NCI-H1694 treated with DMSO at 0.1 percent for 48 hours (cell line): ENCODE measurements at regions not wholly inside any gene's neighbourhood (a gene's known extent, or its start where the extent isn't known, plus 50 kb on each side); places are given as distances from the start of the nearest gene placed in this dataset.
A peak's percentile ranks its signal among the peaks of the same experiment; 100 is the strongest.

Source experiments
- DNase-seq: peaks from one replicate; lab custom pipeline; 2025; lab: John Stamatoyannopoulos, UW

DNA sequence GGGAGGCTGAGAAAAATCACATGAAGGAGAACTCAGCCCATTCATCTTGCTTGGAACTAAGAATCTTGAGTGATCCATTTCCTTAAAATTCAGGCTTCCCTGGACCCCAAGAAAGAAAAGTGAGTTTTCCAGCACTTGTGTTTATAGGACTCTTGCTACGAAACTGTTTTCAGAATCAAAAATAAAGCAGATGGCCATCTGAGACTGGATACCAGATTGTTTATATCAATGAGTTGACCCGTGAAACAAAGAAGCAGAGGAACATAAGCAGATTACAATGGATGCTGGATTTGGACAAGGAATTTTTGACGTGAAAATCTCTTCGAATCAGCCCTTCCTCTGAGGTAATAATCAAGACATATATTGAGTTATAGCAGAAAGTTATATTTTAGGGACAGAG is 223.2 kb downstream of the SYK start:
- no peak for DNase-seq

- no peak for DNase-seq
Measured at GRCh38 chr9:91025856-91026255, 224.2 kb downstream of the SYK start.

GRCh38 chr9:91026266-91026665 is 224.6 kb downstream of the SYK start:
- DNase-seq, result no peak

GRCh38 chr9:91027005-91027404 is 225.4 kb downstream of the SYK start:
- no peak for DNase-seq

DNA sequence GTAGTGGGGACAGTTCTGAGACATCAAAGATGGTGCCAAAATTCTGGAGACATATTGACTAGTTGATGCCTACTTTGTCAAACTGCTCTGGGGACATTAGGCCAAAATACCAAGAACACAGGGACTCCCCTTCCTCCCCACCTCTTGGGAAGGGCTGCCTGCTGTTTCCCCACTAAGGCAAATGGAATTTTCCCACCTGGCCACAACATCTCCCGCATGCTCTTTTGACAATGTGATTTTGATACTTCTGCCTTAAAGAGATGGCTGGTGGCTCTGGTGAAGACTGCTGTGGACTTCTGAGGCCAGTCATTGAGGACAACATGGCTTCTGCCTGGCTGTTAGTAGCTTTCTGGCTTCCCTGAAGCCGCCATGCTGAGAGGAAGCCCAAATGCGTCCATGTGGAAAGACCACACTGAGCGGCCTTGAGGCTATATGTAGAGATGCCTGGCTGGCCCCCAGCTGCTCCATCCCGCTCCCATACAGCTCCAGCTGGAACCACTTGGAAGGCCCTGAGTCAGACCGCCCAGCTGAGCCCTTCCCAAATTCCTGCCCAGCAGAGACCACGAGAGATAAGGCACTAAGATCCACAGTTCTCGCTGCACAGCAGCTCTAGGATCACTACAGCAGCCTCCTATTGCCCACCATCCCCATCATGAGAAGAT is 226.7 kb downstream of the SYK start:
- no peak for DNase-seq

- no peak for DNase-seq
Measured at GRCh38 chr9:91029650-91030361, 228.2 kb downstream of the SYK start.

DNA sequence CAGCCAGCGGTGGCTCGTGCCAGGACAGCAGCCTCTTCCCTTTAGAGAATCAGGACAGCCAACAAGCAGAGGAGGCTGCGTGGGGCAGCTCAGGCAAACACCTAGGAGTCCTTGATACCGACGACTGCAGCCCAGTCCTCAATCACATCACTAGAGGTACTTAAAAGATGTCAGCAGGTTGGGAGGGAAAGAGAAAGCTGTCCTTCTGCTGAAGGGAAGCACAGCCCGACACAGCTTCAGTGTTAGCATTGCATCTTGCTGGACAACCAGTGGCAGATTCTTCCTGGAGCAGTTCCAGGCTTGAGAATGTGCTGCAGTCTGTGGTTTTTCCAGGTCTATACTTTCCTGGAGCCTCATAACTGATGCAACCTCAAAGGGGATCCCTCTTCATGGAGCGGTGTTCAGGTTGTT is 230.5 kb downstream of the SYK start:
- DNase-seq, result no peak

DNA sequence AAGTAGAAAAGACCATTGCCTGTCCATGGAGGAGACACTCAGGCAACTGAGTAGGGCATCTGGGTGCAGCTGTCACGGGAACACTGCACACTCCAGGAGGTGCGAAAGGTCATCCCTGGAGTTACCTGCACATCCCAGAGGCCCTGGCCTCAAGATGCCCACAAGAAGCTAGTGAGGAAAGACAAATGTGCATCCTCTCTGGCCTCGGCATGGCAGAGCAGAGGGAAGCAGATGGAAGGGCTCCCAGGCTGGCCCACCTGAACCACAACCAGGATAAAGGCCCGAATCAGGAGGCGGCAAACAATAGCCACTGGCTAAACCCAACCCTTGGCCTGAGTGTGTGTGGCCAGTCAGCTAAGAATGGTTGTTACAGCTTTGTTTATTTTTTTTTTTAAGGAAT is 231.7 kb downstream of the SYK start:
- no peak for DNase-seq

GRCh38 chr9:91033797-91034196 is 232.2 kb downstream of the SYK start:
- no peak for DNase-seq

GRCh38 chr9:91034521-91034920 is 232.9 kb downstream of the SYK start:
- no peak for DNase-seq

GRCh38 chr9:91034976-91035824 is 233.6 kb downstream of the SYK start:
- DNase-seq, result no peak

DNA sequence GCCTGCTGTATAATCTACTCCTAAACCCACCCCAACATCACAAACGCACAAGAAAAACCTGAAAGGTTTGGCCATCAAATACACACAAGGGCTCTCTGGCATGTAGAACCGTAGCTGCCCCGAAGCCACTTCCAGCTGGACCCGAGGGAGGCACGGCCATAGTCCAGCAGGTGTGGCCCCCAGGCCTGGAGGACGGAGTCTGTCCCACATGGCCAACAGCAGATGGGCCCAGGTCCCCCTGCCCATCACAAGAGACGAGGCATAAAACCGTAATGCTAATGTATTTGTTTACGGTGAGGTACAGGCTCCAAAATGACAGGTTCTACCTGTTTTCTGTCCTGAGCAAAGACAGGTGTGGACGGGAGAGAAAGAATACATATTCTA is 234.2 kb downstream of the SYK start:
- DNase-seq, result no peak

- no peak for DNase-seq
Measured at GRCh38 chr9:91036356-91036755, 234.7 kb downstream of the SYK start.

DNA sequence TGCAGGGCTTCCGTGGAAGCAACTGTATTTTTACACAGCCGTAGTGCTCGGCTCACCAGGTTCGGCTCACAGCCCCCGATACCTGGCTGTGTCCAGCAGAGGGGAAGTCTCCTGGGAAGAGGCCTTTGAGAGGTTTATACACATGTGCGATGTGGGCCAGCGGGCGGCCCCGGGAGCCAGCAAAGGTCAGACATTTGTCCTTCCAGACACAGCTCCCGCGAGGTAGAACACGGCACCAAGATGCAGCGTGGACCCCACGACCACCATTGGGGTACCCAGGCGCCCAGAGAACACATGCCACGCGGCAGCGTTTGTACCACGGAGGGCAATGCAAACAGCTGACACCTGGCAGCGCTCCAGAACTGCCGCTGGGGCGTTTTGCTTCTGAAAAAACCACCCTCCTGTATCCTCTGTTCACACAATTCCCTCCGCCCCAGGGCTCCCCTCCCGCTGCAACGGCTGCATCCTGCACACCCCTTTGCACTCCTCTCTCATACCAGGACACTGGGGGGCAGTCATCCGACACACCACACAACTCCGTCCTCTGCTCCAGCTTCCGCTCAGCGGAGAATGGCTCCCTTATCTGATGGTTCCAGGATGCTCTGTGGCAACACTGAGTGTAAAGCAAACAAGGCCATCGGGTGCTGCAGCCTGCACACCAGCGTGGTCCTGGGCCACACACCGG is 235.3 kb downstream of the SYK start:
- DNase-seq, result peak; percentile 72

DNA sequence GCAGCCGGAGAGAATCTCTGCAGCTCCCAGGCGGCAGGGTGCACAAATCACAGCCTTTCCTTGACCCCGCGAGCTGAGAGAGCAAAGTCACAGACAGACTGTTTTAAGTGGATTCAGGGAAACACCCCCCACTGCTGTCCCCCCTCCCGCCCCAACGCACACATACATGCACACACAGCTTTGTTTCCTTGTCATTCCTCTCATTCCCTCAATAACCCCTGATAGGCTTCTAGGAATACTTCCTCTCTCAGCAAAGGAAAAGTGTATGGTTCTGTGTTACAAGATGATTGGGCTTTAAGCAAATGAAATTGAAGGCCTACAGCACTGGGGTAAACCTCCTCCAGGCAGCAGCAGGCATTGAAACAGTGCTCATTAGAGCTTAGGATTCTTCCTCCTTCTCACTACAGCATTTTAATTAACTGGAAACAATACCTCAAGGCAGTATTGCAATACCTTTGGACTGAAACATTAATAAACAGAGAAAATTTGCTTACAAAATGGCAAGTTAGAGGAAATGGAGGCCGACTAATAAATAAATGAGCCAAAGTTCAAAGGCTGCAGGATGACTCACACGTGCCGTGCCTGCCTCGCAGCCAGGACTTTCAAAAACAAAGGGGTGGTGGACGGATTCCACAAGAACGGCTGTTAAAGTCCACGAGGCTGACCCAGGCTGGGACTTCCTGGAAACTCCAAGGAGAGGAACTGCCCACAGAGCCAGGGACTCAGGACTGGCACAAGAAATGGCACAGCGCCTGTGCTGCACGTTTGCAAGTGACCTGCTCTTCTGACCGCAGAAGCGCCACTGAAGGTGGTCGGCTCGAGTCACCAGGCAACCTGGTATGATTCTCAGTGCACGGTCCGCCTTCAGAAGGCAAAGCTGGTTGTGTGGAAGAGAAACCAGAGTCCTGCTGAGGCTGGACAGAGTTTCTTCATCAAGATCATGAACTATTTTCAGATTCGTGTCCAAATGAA is 236.2 kb downstream of the SYK start:
- no peak for DNase-seq

DNA sequence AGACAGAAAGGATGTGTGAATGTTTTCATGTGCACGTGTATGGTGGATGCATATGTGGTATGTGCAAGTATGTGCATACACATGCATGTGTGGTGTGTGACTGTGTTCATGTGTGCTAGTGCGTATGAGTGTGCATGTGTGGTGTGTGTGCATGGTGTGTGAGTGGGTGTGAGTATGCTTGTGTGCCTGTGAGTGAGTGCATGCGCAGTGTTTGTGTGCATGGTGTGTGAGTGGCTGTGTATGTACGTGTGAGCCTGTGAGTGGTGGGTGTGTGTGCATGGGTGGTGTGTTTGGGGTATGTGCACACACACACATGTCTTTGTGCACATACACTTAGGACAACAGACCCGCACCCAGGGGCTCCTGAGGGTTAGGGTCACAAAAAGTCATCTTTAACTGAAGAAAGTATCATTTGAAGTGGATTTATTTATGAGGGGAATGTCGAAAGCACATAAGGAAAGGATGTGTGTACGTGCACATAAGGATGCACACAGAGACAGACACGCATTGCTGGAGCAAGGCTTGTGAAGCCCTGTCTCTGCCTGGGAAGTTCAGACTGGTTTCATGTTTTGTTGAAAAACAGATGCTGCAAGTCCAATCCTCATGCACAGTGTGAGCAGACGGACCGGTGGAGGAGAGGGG is 237.0 kb downstream of the SYK start:
- no peak for DNase-seq

GRCh38 chr9:91039125-91039834 is 237.7 kb downstream of the SYK start:
- no peak for DNase-seq

- no peak for DNase-seq
Measured at GRCh38 chr9:91039835-91040140, 238.2 kb downstream of the SYK start.

- DNase-seq, result no peak
Measured at GRCh38 chr9:91040371-91041215, 239.0 kb downstream of the SYK start.
